Testis (tissue), 2 donors: ENCODE measurements at regions not wholly inside any gene's neighbourhood (a gene's known extent, or its start where the extent isn't known, plus 50 kb on each side); places are given as distances from the start of the nearest gene placed in this dataset.

Experiments used
- DNase-seq: peaks from one replicate; pipeline ENCODE4 v3.0.0-alpha.2; 2019
- H3K27ac ChIP-seq, 2 donors: fragments of 200-600 bp; sonication (generic); one replicate each; pipeline ENCODE4 v1.5.1; 2019
- H3K27me3 ChIP-seq: fragments of 200-600 bp; sonication (generic); one replicate; pipeline ENCODE4 v1.5.1; 2019
- H3K36me3 ChIP-seq: fragments of 200-600 bp; sonication (generic); one replicate; pipeline ENCODE4 v1.5.1; 2017; ENCODE audit warnings: low read depth; ENCODE audit errors: missing control alignments
- H3K4me1 ChIP-seq: fragments of 200-600 bp; sonication (generic); one replicate; pipeline ENCODE4 v1.5.1; 2019
- H3K4me3 ChIP-seq, 2 donors: fragments of 200-600 bp; sonication (generic); one replicate each; pipeline ENCODE4 v1.5.1; 2017 to 2019
- H3K9me3 ChIP-seq: fragments of 200-600 bp; sonication (generic); one replicate; pipeline ENCODE4 v1.5.1; 2017
- POLR2A ChIP-seq: fragments of 450-650 bp; IDR thresholded peaks from one replicate; pipeline ENCODE4 v1.6.1; 2017; ENCODE audit warnings: antibody characterized with exemption, mild to moderate bottlenecking, moderate library complexity
- WGBS, 2 donors: methylation state at CpG; one replicate each; pipeline ENCODE4 v1.1.5; 2018; 5-methylcytosine and 5-hydroxymethylcytosine counted together
- intact Hi-C: fragments of 100-400 bp; cut with DNase I; formaldehyde crosslinking; loops from one replicate; pipeline ENCODE4 v1.15.1; 2023; ENCODE audit warnings: low total_unique reads
- TF ChIP-seq, protein P1 (sequence below), 3 experiments: fragments of 450-650 bp in 2 of 3; fragments of 200-600 bp in 1 of 3; sonication (generic) in 1 of 3; IDR thresholded peaks; one replicate each; pipeline ENCODE4 v1.5.1; 2016 to 2019; ENCODE audit warnings: antibody characterized with exemption in 3 of 3, mild to moderate bottlenecking in 2 of 3, moderate library complexity in 1 of 3

DNA sequence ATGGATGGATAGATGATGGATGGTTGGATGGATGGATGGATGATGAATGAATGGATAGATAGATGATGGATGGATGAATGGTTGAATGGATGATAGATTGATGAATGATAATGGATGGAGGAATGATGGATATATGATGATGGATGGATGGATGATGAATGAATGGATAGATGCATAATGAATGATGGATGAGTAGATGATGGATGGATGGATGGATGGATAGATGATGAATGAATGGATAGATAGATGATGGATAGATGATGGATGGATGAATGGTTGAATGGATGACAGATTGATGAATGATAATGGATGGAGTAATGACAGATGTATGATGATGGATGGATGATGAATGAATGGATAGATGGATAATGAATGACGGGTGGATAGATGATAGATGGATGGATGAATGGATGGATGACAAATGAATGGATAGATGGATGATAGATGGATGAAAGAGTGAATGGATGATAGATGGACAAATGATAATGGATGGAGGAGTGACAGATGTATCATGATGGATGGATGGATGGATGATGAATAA, 1466.5 kb downstream of the BRD1 start:
- DNase-seq, result no peak
- TF ChIP-seq POLR2A, result no peak
- TF ChIP-seq, protein P1, sequence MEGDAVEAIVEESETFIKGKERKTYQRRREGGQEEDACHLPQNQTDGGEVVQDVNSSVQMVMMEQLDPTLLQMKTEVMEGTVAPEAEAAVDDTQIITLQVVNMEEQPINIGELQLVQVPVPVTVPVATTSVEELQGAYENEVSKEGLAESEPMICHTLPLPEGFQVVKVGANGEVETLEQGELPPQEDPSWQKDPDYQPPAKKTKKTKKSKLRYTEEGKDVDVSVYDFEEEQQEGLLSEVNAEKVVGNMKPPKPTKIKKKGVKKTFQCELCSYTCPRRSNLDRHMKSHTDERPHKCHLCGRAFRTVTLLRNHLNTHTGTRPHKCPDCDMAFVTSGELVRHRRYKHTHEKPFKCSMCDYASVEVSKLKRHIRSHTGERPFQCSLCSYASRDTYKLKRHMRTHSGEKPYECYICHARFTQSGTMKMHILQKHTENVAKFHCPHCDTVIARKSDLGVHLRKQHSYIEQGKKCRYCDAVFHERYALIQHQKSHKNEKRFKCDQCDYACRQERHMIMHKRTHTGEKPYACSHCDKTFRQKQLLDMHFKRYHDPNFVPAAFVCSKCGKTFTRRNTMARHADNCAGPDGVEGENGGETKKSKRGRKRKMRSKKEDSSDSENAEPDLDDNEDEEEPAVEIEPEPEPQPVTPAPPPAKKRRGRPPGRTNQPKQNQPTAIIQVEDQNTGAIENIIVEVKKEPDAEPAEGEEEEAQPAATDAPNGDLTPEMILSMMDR (IDR thresholded peaks at IDR 0.05), result no peak
- Histone ChIP-seq H3K9me3 (no peaks in the 10 kb centered on the region), H3K27ac (no peak overlapping the region), H3K36me3 (no peaks in the 10 kb centered on the region), H3K27me3 (no peaks in the 10 kb centered on the region), H3K4me3 (no peak overlapping the region), H3K4me1 (no peaks in the 10 kb centered on the region)
- intact Hi-C loops, result no loop called here
- WGBS, 2 donors, result 88 to 95% methylated on average over 1 of the region's 1 CpG

- Histone ChIP-seq H3K27ac (no peak overlapping the region), H3K4me1 (no peaks in the 10 kb centered on the region), H3K27me3 (no peaks in the 10 kb centered on the region), H3K4me3 (no peak overlapping the region), H3K36me3 (no peaks in the 10 kb centered on the region), H3K9me3 (no peaks in the 10 kb centered on the region)
- intact Hi-C loops, result no loop called here
- WGBS, 2 donors, result 92 to 95% methylated on average over 14 of the region's 14 CpGs
- DNase-seq, result no peak
- TF ChIP-seq, protein P1 (IDR thresholded peaks at IDR 0.05), result no peak
- no peak for TF ChIP-seq POLR2A
Observed at GRCh38 chr22:48359613-48359965, 1468.1 kb downstream of the BRD1 start.

DNA sequence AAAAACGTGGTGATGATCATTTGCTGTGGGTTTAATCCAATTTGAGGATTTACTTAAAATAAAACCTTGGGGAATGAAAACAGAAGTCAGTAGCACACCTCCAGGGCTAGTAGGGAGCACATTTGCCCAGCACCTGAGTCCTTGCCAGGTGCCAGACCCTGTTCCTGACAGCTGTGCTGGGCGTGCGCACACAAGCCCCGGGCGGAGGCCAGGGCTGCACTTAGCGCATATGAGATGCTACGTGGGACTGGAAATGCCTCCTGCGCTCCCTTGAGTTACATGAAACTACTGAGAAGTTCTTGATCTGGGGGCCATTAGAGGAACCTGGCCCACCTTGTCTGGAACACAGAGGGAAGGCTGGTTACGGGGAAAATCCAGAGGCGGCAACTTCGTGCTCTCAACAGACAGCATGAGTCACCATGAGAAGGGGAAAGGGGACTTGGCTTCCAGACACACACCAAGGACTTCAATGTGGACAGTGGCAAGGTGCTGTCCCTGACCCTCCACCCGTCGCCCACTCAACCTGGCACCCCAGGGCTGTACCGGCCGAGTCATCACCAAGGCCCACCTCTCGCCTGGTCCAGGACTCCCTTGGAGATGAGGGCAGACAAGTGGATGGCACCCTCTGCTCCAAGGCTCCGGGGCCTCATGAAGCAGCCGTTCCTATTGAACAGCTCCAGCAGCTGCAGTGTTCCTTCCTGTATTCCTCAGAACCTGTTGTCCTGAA, 1468.6 kb downstream of the BRD1 start:
- Histone ChIP-seq H3K4me1 (no peaks in the 10 kb centered on the region), H3K27ac (no peak overlapping the region), H3K36me3 (no peaks in the 10 kb centered on the region), H3K9me3 (no peaks in the 10 kb centered on the region), H3K27me3 (no peaks in the 10 kb centered on the region), H3K4me3 (no peak overlapping the region)
- TF ChIP-seq, protein P1 (IDR thresholded peaks at IDR 0.05), result no peak
- 91 to 96% methylated on average over 18 of the region's 18 CpGs for WGBS, 2 donors
- DNase-seq, result no peak
- intact Hi-C loops, result no loop called here

DNA sequence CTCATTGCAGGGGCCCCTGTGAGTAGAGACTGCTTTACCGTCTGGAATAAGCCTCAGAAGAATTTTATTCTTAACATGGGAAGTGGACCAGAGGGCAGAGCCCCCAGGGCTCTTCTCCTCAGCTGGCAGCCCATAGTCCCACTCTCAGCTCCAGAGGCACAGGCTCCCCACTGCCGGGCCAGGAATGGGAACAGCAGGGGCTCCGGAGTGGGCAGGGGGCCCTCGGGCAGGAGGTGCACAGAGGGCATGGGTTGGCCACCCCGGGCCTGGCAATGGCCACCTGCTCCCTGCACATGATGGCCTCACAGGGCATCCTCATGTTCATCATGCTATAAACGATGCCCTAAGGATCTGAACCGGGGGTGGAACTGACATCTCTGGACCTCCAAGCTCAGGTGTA, 1469.7 kb downstream of the BRD1 start:
- WGBS, 2 donors, result 77 to 95% methylated on average over 2 to 7 of the region's 7 CpGs
- no peak overlapping the region for H3K27ac ChIP-seq
- no peak for DNase-seq
- no peaks in the 10 kb centered on the region for H3K36me3 ChIP-seq
- H3K4me3 ChIP-seq, result no peak overlapping the region
- TF ChIP-seq, protein P1 (IDR thresholded peaks at IDR 0.05), result no peak
- no peak for TF ChIP-seq POLR2A
- H3K9me3 ChIP-seq, result no peaks in the 10 kb centered on the region
- no peaks in the 10 kb centered on the region for H3K4me1 ChIP-seq
- no peaks in the 10 kb centered on the region for H3K27me3 ChIP-seq
- intact Hi-C loops, result no loop called here

- no peak for DNase-seq
- H3K9me3 ChIP-seq, result no peaks in the 10 kb centered on the region
- no peak overlapping the region for H3K4me3 ChIP-seq
- H3K27ac ChIP-seq, result no peak overlapping the region
- 82 to 93% methylated on average over 5 to 13 of the region's 13 CpGs for WGBS, 2 donors
- TF ChIP-seq, protein P1 (IDR thresholded peaks at IDR 0.05), result no peak
- TF ChIP-seq POLR2A, result no peak
- intact Hi-C loops, result no loop called here
- no peaks in the 10 kb centered on the region for H3K27me3 ChIP-seq
- no peaks in the 10 kb centered on the region for H3K36me3 ChIP-seq
- no peaks in the 10 kb centered on the region for H3K4me1 ChIP-seq
Observed at GRCh38 chr22:48357196-48357595, 1470.5 kb downstream of the BRD1 start.
